SK-N-SH (cell line): ENCODE measurements at regions not wholly inside any gene's neighbourhood (a gene's known extent, or its start where the extent isn't known, plus 50 kb on each side); places are given as distances from the start of the nearest gene placed in this dataset.

Experiments used
- CTCF ChIP-seq: fragments of 200-600 bp; sonication (generic); IDR thresholded peaks from 2 replicates; pipeline ENCODE4 v1.6.1; 2017; ENCODE audit warnings: antibody characterized with exemption, mild to moderate bottlenecking, moderate library complexity
- EP300 ChIP-seq, 2 experiments: IDR thresholded peaks; 2 replicates each; pipeline versions ENCODE4 v1.4.0 to v1.6.1; 2012; ENCODE audit warnings: borderline replicate concordance in 1 of 2, low read depth in 1 of 2, low read length in 1 of 2
- EZH2phosphoT487 ChIP-seq: fragments of 200-600 bp; sonication (generic); IDR thresholded peaks from 2 replicates; pipeline ENCODE4 v1.6.1; 2017; ENCODE audit warnings: low read depth, mixed run types, mild to moderate bottlenecking, antibody characterized with exemption, moderate library complexity, borderline replicate concordance
- FOXM1 ChIP-seq: IDR thresholded peaks from 2 replicates; pipeline ENCODE4 v1.4.0; 2012; ENCODE audit warnings: low read depth, mild to moderate bottlenecking
- GABPA ChIP-seq: IDR thresholded peaks from 2 replicates; pipeline ENCODE4 v1.4.0; 2012; ENCODE audit warnings: low read depth, mild to moderate bottlenecking
- IRF3 ChIP-seq: fragments of 150-350 bp; IDR thresholded peaks from 2 replicates; pipeline ENCODE4 v1.6.1; 2016; ENCODE audit warnings: mild to moderate bottlenecking, low read depth, low read length
- MAX ChIP-seq: IDR thresholded peaks from 2 replicates; pipeline ENCODE4 v1.4.0; 2012; ENCODE audit warnings: low read depth
- MEF2A ChIP-seq: IDR thresholded peaks from 2 replicates; pipeline ENCODE4 v1.4.0; 2012; ENCODE audit warnings: low read depth, borderline replicate concordance
- MXI1 ChIP-seq: IDR thresholded peaks from 2 replicates; pipeline ENCODE4 v1.6.1; 2012; ENCODE audit warnings: mild to moderate bottlenecking, low read depth, low read length, improper control_type of control experiment
- NFIC ChIP-seq: IDR thresholded peaks from 2 replicates; pipeline ENCODE4 v1.4.0; 2012; ENCODE audit warnings: borderline replicate concordance
- REST ChIP-seq: IDR thresholded peaks from 2 replicates; pipeline ENCODE4 v1.6.1; 2012; ENCODE audit warnings: mild to moderate bottlenecking, low read depth, low read length, moderate library complexity
- RFX5 ChIP-seq: IDR thresholded peaks from 2 replicates; pipeline ENCODE4 v1.6.1; 2012; ENCODE audit warnings: mild to moderate bottlenecking, improper control_type of control experiment, low read length
- SIN3A ChIP-seq: IDR thresholded peaks from 2 replicates; pipeline ENCODE4 v1.6.1; 2012; ENCODE audit warnings: low read depth, mild to moderate bottlenecking, low read length, moderate library complexity, borderline replicate concordance
- TAF1 ChIP-seq: IDR thresholded peaks from 2 replicates; pipeline ENCODE4 v1.6.1; 2012; ENCODE audit warnings: low read depth, mild to moderate bottlenecking, low read length, moderate library complexity, borderline replicate concordance
- TCF12 ChIP-seq: IDR thresholded peaks from 2 replicates; pipeline ENCODE4 v1.4.0; 2012
- TEAD4 ChIP-seq: IDR thresholded peaks from 2 replicates; pipeline ENCODE4 v1.4.0; 2012; ENCODE audit warnings: mild to moderate bottlenecking, borderline replicate concordance; ENCODE audit not compliant: insufficient read depth

GRCh38 chr5:124806373-124807077 lies 60.1 kb upstream of the ZNF608 start (continued):
- no peak for TF ChIP-seq CTCF
- no peak for TF ChIP-seq GABPA
- no peak; the same call in 1 of the 2 replicates for TF ChIP-seq TEAD4
- TF ChIP-seq REST, result no peak
- TF ChIP-seq MEF2A, result no peak
- no peak for TF ChIP-seq RFX5
- TF ChIP-seq TCF12, result peak; percentile 34; the same call in 1 of the 2 replicates
- peak; percentile 89 for TF ChIP-seq NFIC
- TF ChIP-seq FOXM1, result no peak
- TF ChIP-seq MAX, result no peak
- no peak for TF ChIP-seq EZH2phosphoT487
- no peak for TF ChIP-seq SIN3A
- TF ChIP-seq EP300 (IDR thresholded peaks at IDR 0.05; ENCODE audit: borderline replicate concordance in 1 of 2, low read depth in 1 of 2, low read length in 1 of 2), result peak in 1 of 2 experiments; percentile 15; a peak in 1 of 4 replicates
- TF ChIP-seq IRF3, result no peak
- peak; percentile 47 for TF ChIP-seq MXI1
- TF ChIP-seq TAF1, result no peak
- TF ChIP-seq, all 33 proteins: peak for 9
